Upper lobe of right lung (tissue), 1 donor: ENCODE measurements at regions not wholly inside any gene's neighbourhood (a gene's known extent, or its start where the extent isn't known, plus 50 kb on each side); places are given as distances from the start of the nearest gene placed in this dataset.

ENCODE experiments used
- ATAC-seq: fragments of 200-7000 bp; cut with Tn5 transposase; one replicate; pipeline ENCODE4 v1.9.1; 2020; ENCODE audit warnings: mild to moderate bottlenecking, moderate library complexity
- DNase-seq: peaks from one replicate; pipeline ENCODE4 v3.0.0-alpha.2; 2020
- H3K27ac ChIP-seq: fragments of 200-600 bp; one replicate; pipeline ENCODE4 v1.8.0; 2022
- H3K27me3 ChIP-seq: fragments of 200-600 bp; one replicate; pipeline ENCODE4 v1.8.0; 2022; ENCODE audit warnings: mild to moderate bottlenecking
- H3K36me3 ChIP-seq: fragments of 200-600 bp; one replicate; pipeline ENCODE4 v1.8.0; 2022
- H3K4me1 ChIP-seq: fragments of 200-600 bp; one replicate; pipeline ENCODE4 v1.8.0; 2022
- H3K4me3 ChIP-seq: fragments of 200-600 bp; one replicate; pipeline ENCODE4 v1.8.0; 2022; ENCODE audit warnings: mild to moderate bottlenecking
- H3K9me3 ChIP-seq: fragments of 200-600 bp; one replicate; pipeline ENCODE4 v1.8.0; 2022
- CTCF ChIP-seq: fragments of 200-600 bp; IDR thresholded peaks from one replicate; pipeline ENCODE4 v1.8.0; 2022; ENCODE audit warnings: antibody characterized with exemption
- intact Hi-C: fragments of 100-400 bp; cut with DNase I; formaldehyde crosslinking; loops from one replicate; pipeline ENCODE4 v1.11.0; 2022
- donor health status: DM: no; HTN: yes; CAD: no; lungs with severe emphysema.

- no peak for TF ChIP-seq CTCF
- Histone ChIP-seq H3K27ac (no peak overlapping the region), H3K4me3 (no peak overlapping the region), H3K36me3 (no peaks in the 10 kb centered on the region), H3K4me1 (no peaks in the 10 kb centered on the region), H3K9me3 (no peaks in the 10 kb centered on the region), H3K27me3 (no peaks in the 10 kb centered on the region)
- no peak for ATAC-seq
- no peak for DNase-seq
- intact Hi-C loops, result no loop called here
Measured at GRCh38 chr5:4625206-4625896, 514.8 kb upstream of the ADAMTS16 start.

- no peaks in the 10 kb centered on the region for H3K9me3 ChIP-seq
- no peaks in the 10 kb centered on the region for H3K36me3 ChIP-seq
- no peak overlapping the region for H3K27ac ChIP-seq
- ATAC-seq (no peak), DNase-seq (no peak)
- no peak overlapping the region for H3K4me3 ChIP-seq
- no peaks in the 10 kb centered on the region for H3K27me3 ChIP-seq
- H3K4me1 ChIP-seq, result no peaks in the 10 kb centered on the region
- no peak for TF ChIP-seq CTCF
- intact Hi-C loops, result no loop called here
Measured at GRCh38 chr5:4627131-4627530, 513.0 kb upstream of the ADAMTS16 start.

GRCh38 chr5:4627929-4628328 lies 512.2 kb upstream of the ADAMTS16 start:
- no peaks in the 10 kb centered on the region for H3K9me3 ChIP-seq
- H3K4me3 ChIP-seq, result no peak overlapping the region
- ATAC-seq (no peak), DNase-seq (no peak)
- TF ChIP-seq CTCF, result no peak
- intact Hi-C loops, result no loop called here
- no peaks in the 10 kb centered on the region for H3K4me1 ChIP-seq
- no peak overlapping the region for H3K27ac ChIP-seq
- H3K36me3 ChIP-seq, result no peaks in the 10 kb centered on the region
- H3K27me3 ChIP-seq, result no peaks in the 10 kb centered on the region

GRCh38 chr5:4628645-4629385 lies 511.3 kb upstream of the ADAMTS16 start:
- no peak overlapping the region for H3K27ac ChIP-seq
- no peaks in the 10 kb centered on the region for H3K9me3 ChIP-seq
- no peak for ATAC-seq
- DNase-seq, result no peak
- intact Hi-C loops, result no loop called here
- no peaks in the 10 kb centered on the region for H3K27me3 ChIP-seq
- H3K4me1 ChIP-seq, result no peaks in the 10 kb centered on the region
- no peaks in the 10 kb centered on the region for H3K36me3 ChIP-seq
- TF ChIP-seq CTCF, result no peak
- H3K4me3 ChIP-seq, result no peak overlapping the region

- Histone ChIP-seq H3K9me3 (no peaks in the 10 kb centered on the region), H3K27ac (no peak overlapping the region), H3K27me3 (no peaks in the 10 kb centered on the region), H3K36me3 (no peaks in the 10 kb centered on the region), H3K4me1 (no peaks in the 10 kb centered on the region), H3K4me3 (no peak overlapping the region)
- no peak for DNase-seq
- no peak for TF ChIP-seq CTCF
- intact Hi-C loops, result no loop called here
- ATAC-seq, result peak; percentile 56
Measured at GRCh38 chr5:4630031-4630430, 510.1 kb upstream of the ADAMTS16 start.
